SK-N-SH (cell line): ENCODE measurements at regions not wholly inside any gene's neighbourhood (a gene's known extent, or its start where the extent isn't known, plus 50 kb on each side); places are given as distances from the start of the nearest gene placed in this dataset.

Source experiments
- CTCF ChIA-PET: fragments of 300-600, 350-600 bp; formaldehyde crosslinking; extraction: SDS; loops from one replicate; lab custom pipeline; 2021; lab: Yijun Ruan, JAX
- POLR2A ChIA-PET: fragments of 350-600 bp; sonication (Branson Sonifier 250); formaldehyde crosslinking; extraction: SDS; loops from one replicate; lab custom pipeline; 2020; ENCODE audit warnings: antibody characterized with exemption, inconsistent platforms; lab: Yijun Ruan, JAX
- DNase-seq: peaks from one replicate; pipeline ENCODE4 v3.0.0; 2012
- H2AFZ ChIP-seq: fragments of 200-600 bp; sonication (generic); 2 replicates; pipeline ENCODE4 v1.8.1; 2016; ENCODE audit warnings: antibody characterized with exemption, mild to moderate bottlenecking, low read depth
- H3F3A ChIP-seq: fragments of 200-600 bp; sonication (generic); replicated peaks from 2 replicates; pipeline ENCODE3; 2016; ENCODE audit warnings: antibody characterized with exemption, mild to moderate bottlenecking; ENCODE audit not compliant: insufficient read depth
- H3K27ac ChIP-seq, 2 experiments: fragments of 200-500 bp in 1 of 2; fragments of 200-600 bp in 1 of 2; sonication (Bioruptor generic) in 1 of 2; sonication (generic), shearing (Covaris generic) in 1 of 2; 2 replicates each; pipeline versions ENCODE4 v1.5.1 to v1.6.1; 2014 to 2016; ENCODE audit warnings: low read depth in 2 of 2, inconsistent platforms in 1 of 2, low read length in 1 of 2, mild to moderate bottlenecking in 1 of 2, mixed read lengths in 1 of 2
- H3K27me3 ChIP-seq: fragments of 200-600 bp; sonication (generic), shearing (Covaris generic); 2 replicates; pipeline ENCODE4 v1.6.1; 2016; ENCODE audit warnings: mixed run types; ENCODE audit not compliant: insufficient read depth
- H3K36me3 ChIP-seq, 2 experiments: fragments of 200-500 bp in 1 of 2; fragments of 200-600 bp in 1 of 2; sonication (Bioruptor generic) in 1 of 2; sonication (generic) in 1 of 2; replicated peaks in 1 of 2; 2 replicates each; pipeline versions ENCODE3 to v1.5.1; 2014 to 2016; ENCODE audit warnings: low read length in 1 of 2, mild to moderate bottlenecking in 1 of 2; ENCODE audit not compliant: insufficient read depth in 2 of 2, control insufficient read depth in 1 of 2
- H3K4me1 ChIP-seq, 2 experiments: fragments of 200-500 bp in 1 of 2; fragments of 200-600 bp in 1 of 2; sonication (Bioruptor generic) in 1 of 2; sonication (generic), shearing (Covaris generic) in 1 of 2; 2 replicates each; pipeline versions ENCODE4 v1.5.1 to v1.6.1; 2014 to 2016; ENCODE audit warnings: low read depth in 1 of 2, low read length in 1 of 2, mixed run types in 1 of 2; ENCODE audit not compliant: insufficient read depth in 2 of 2, control insufficient read depth in 1 of 2
- H3K4me2 ChIP-seq: fragments of 200-600 bp; sonication (generic), shearing (Covaris generic); 2 replicates; pipeline ENCODE4 v1.6.1; 2017; ENCODE audit warnings: mixed run types
- H3K4me3 ChIP-seq, 2 experiments: fragments of 200-500 bp in 1 of 2; fragments of 200-600 bp in 1 of 2; sonication (Bioruptor generic) in 1 of 2; sonication (generic), shearing (Covaris generic) in 1 of 2; 2 replicates each; pipeline versions ENCODE4 v1.5.1 to v1.8.1; 2014 to 2016; ENCODE audit warnings: low read depth in 2 of 2, inconsistent platforms in 1 of 2, low read length in 1 of 2, mild to moderate bottlenecking in 1 of 2, mixed read lengths in 1 of 2, moderate library complexity in 1 of 2
- H3K79me2 ChIP-seq: fragments of 200-600 bp; sonication (generic); 2 replicates; pipeline ENCODE4 v1.8.1; 2017; ENCODE audit warnings: mild to moderate bottlenecking; ENCODE audit not compliant: insufficient read depth
- H3K9ac ChIP-seq: fragments of 200-600 bp; sonication (generic); 2 replicates; pipeline ENCODE4 v1.6.1; 2017; ENCODE audit warnings: mixed run types
- H3K9me2 ChIP-seq: fragments of 200-600 bp; sonication (generic); 2 replicates; pipeline ENCODE4 v1.6.1; 2017; ENCODE audit warnings: mixed run types
- H3K9me3 ChIP-seq: fragments of 200-600 bp; sonication (generic); 2 replicates; pipeline ENCODE4 v1.6.1; 2017; ENCODE audit warnings: mixed run types, mild to moderate bottlenecking, moderate library complexity
- H4K20me1 ChIP-seq: fragments of 200-600 bp; sonication (generic); 2 replicates; pipeline ENCODE4 v1.6.1; 2017; ENCODE audit warnings: mild to moderate bottlenecking, mixed run types; ENCODE audit not compliant: insufficient read depth
- FOXJ3 ChIP-seq: sonication (generic); formaldehyde crosslinking; IDR thresholded peaks from 2 replicates; pipeline ENCODE4 v1.5.1; 2020; ENCODE audit warnings: mild to moderate bottlenecking, missing genetic modification reagents
- GABPA ChIP-seq: IDR thresholded peaks from 2 replicates; pipeline ENCODE4 v1.4.0; 2012; ENCODE audit warnings: low read depth, mild to moderate bottlenecking
- IRF3 ChIP-seq: fragments of 150-350 bp; IDR thresholded peaks from 2 replicates; pipeline ENCODE4 v1.6.1; 2016; ENCODE audit warnings: mild to moderate bottlenecking, low read depth, low read length
- JUND ChIP-seq: IDR thresholded peaks from 2 replicates; pipeline ENCODE4 v1.4.0; 2012
- NFIC ChIP-seq: IDR thresholded peaks from 2 replicates; pipeline ENCODE4 v1.4.0; 2012; ENCODE audit warnings: borderline replicate concordance
- PBX3 ChIP-seq: IDR thresholded peaks from 2 replicates; pipeline ENCODE4; 2012
- RAD21 ChIP-seq: IDR thresholded peaks from 2 replicates; pipeline ENCODE4 v1.6.1; 2012; ENCODE audit warnings: mild to moderate bottlenecking, low read length
- RCOR1 ChIP-seq: fragments of 150-350 bp; IDR thresholded peaks from 2 replicates; pipeline ENCODE4 v1.6.1; 2017; ENCODE audit warnings: antibody characterized with exemption, low read length
- REST ChIP-seq: IDR thresholded peaks from 2 replicates; pipeline ENCODE4 v1.6.1; 2012; ENCODE audit warnings: mild to moderate bottlenecking, low read depth, low read length, moderate library complexity
- RFX5 ChIP-seq: IDR thresholded peaks from 2 replicates; pipeline ENCODE4 v1.6.1; 2012; ENCODE audit warnings: mild to moderate bottlenecking, improper control_type of control experiment, low read length
- SIN3A ChIP-seq: IDR thresholded peaks from 2 replicates; pipeline ENCODE4 v1.6.1; 2012; ENCODE audit warnings: low read depth, mild to moderate bottlenecking, low read length, moderate library complexity, borderline replicate concordance
- SMC3 ChIP-seq: IDR thresholded peaks from 2 replicates; pipeline ENCODE4 v1.6.1; 2012; ENCODE audit warnings: low read depth, low read length, improper control_type of control experiment
- ZBTB33 ChIP-seq: IDR thresholded peaks from 2 replicates; pipeline ENCODE4 v1.4.0; 2012; ENCODE audit warnings: low read depth, borderline replicate concordance
- WGBS: methylation state at CpG from one replicate; pipeline ENCODE4 v1.1.6; 2017; ENCODE audit warnings: low lambda C conversion rate; 5-methylcytosine and 5-hydroxymethylcytosine counted together

- no peaks in the 10 kb centered on the region for H3K27me3 ChIP-seq
- no peak for TF ChIP-seq FOXJ3
- TF ChIP-seq, all 33 proteins: peak for 0
- no peak overlapping the region for H3K9ac ChIP-seq
- DNase-seq, result no peak
- H3K4me2 ChIP-seq, result no peak overlapping the region
- ChIA-PET CTCF (interaction anchor here (0.7 kb wide), 1 partner anchor 46 kb away, joined by 3 read pairs; no protein-coding TSS in a partner anchor), POLR2A (no interaction called here)
- no peaks in the 10 kb centered on the region for H4K20me1 ChIP-seq
- no peaks in the 10 kb centered on the region for H3K4me1 ChIP-seq
- WGBS, result 23% methylated on average over 1 of the region's 1 CpG
- no peak overlapping the region for H2AFZ ChIP-seq
- H3K27ac ChIP-seq, result no peak overlapping the region
- no peaks in the 10 kb centered on the region for H3K79me2 ChIP-seq
- H3K9me3 ChIP-seq, result no peaks in the 10 kb centered on the region
- no peaks in the 10 kb centered on the region for H3F3A ChIP-seq
- H3K36me3 ChIP-seq, result no peaks in the 10 kb centered on the region
- no peak overlapping the region for H3K4me3 ChIP-seq
- no peaks in the 10 kb centered on the region for H3K9me2 ChIP-seq
Observed at GRCh38 chr4:166222271-166222670, 349.2 kb downstream of the TLL1 start.

- no peaks in the 10 kb centered on the region for H3K36me3 ChIP-seq
- no peaks in the 10 kb centered on the region for H3F3A ChIP-seq
- H4K20me1 ChIP-seq, result no peaks in the 10 kb centered on the region
- H3K9me2 ChIP-seq, result no peaks in the 10 kb centered on the region
- CTCF ChIA-PET, result no interaction called here
- DNase-seq, result no peak
- no peak overlapping the region for H3K4me2 ChIP-seq
- POLR2A ChIA-PET, result no interaction called here
- H3K27me3 ChIP-seq, result no peaks in the 10 kb centered on the region
- H3K9me3 ChIP-seq, result no peaks in the 10 kb centered on the region
- no peaks in the 10 kb centered on the region for H3K4me1 ChIP-seq
- no peaks in the 10 kb centered on the region for H3K79me2 ChIP-seq
- no peak for TF ChIP-seq SMC3
- TF ChIP-seq IRF3, result no peak
- TF ChIP-seq NFIC, result no peak
- no peak for TF ChIP-seq RCOR1
- TF ChIP-seq JUND, result no peak
- TF ChIP-seq FOXJ3, result no peak
- TF ChIP-seq PBX3, result no peak
- no peak for TF ChIP-seq SIN3A
- no peak for TF ChIP-seq RAD21
- TF ChIP-seq ZBTB33, result no peak
- no peak for TF ChIP-seq RFX5
- no peak for TF ChIP-seq GABPA
- no peak for TF ChIP-seq REST
- H3K4me3 ChIP-seq, result no peak overlapping the region
- no peak overlapping the region for H2AFZ ChIP-seq
- H3K27ac ChIP-seq, result no peak overlapping the region
- 67% methylated on average over 1 of the region's 10 CpGs for WGBS
- no peak overlapping the region for H3K9ac ChIP-seq
Observed at GRCh38 chr4:166228112-166228511, 355.1 kb downstream of the TLL1 start.
